GM10248 (cell line): ENCODE measurements at regions not wholly inside any gene's neighbourhood (a gene's known extent, or its start where the extent isn't known, plus 50 kb on each side); places are given as distances from the start of the nearest gene placed in this dataset.

ENCODE experiments used
- CTCF ChIA-PET: fragments of 300-600 bp; sonication (Branson Sonifier 250); formaldehyde crosslinking; extraction: SDS; loops from one replicate; lab custom pipeline; 2021; ENCODE audit warnings: antibody characterized with exemption; lab: Yijun Ruan, JAX
- POLR2A ChIA-PET: fragments of 350-650 bp; sonication (Branson Sonifier 250); formaldehyde crosslinking; extraction: SDS; loops from one replicate; lab custom pipeline; 2020; ENCODE audit warnings: antibody characterized with exemption; lab: Yijun Ruan, JAX
- DNase-seq: peaks from one replicate; pipeline ENCODE4 v3.0.0; 2012; ENCODE audit errors: extremely low spot score
- TF ChIP-seq, protein P1 (sequence below): IDR thresholded peaks from 2 replicates; pipeline ENCODE4 v1.5.1; 2012; ENCODE audit warnings: mild to moderate bottlenecking, low read depth; ENCODE audit errors: extremely low read depth, missing control alignments, control extremely low read depth

DNA sequence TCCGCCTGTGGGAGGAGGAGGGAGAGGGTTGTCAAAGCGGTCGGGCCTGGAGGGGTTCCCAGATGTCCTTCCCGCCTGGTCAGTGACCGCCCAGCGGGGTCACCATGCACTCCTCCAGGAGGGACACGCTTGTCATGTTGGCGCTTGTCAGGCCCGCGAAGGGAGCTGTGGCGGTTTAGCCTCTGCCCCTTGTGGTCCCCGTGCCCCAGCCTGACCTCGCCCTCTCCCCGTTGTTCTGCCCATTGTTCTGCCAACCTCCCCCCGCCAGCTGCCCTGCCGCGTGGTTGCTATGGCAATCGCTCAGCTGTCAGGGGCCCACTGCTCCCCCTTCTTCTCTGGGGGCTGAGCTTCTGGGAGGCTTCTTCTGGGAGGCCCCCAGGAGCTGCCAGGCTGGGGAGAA, 146.4 kb upstream of the CIBAR2 start:
- ChIA-PET CTCF (interaction anchor here (1.1 to 2.5 kb wide), 5 partner anchors 10 to 170 kb away, joined by 3 to 15 read pairs (median 8); no protein-coding TSS in a partner anchor), POLR2A (interaction anchor here (0.6 kb wide), 1 partner anchor 486 kb away, joined by 3 read pairs; no protein-coding TSS in a partner anchor)
- DNase-seq: no peak
- TF ChIP-seq, protein P1, sequence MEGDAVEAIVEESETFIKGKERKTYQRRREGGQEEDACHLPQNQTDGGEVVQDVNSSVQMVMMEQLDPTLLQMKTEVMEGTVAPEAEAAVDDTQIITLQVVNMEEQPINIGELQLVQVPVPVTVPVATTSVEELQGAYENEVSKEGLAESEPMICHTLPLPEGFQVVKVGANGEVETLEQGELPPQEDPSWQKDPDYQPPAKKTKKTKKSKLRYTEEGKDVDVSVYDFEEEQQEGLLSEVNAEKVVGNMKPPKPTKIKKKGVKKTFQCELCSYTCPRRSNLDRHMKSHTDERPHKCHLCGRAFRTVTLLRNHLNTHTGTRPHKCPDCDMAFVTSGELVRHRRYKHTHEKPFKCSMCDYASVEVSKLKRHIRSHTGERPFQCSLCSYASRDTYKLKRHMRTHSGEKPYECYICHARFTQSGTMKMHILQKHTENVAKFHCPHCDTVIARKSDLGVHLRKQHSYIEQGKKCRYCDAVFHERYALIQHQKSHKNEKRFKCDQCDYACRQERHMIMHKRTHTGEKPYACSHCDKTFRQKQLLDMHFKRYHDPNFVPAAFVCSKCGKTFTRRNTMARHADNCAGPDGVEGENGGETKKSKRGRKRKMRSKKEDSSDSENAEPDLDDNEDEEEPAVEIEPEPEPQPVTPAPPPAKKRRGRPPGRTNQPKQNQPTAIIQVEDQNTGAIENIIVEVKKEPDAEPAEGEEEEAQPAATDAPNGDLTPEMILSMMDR: no peak

DNA sequence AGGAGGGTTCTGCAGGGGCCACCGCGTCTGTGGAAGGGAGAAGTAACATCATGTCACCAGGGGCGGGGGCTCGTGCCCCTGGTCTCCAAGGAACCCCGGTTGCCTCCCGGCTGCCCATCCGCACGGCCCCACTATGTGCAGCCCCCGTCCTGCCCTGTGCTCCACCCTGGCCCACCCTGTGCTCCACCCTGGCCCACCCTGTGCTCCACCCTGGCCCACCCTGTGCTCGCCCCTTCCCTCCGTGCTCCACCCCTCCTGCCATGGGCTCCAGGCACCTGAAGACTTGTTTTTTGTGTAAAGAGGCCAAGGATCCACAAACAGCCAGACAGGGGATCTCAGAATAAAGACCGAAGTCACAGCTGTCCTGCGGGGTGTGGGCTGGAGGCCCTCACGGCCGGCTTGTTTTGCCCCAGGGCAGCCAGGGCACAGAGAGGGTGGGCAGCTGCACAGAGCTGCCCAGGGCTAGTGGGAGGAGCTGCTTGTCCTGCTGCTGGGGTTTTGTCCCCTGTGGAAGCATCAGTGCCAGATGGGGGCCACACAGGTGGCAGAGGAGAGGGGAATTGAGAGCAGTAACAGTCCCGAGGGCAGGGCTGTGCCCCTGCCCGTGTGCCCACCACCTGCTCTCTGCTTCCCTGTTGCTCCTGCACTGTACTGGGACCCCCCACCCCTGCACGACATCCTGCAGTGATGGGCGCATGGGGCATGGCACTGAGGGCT, 147.0 kb upstream of the CIBAR2 start:
- TF ChIP-seq, protein P1: no peak
- POLR2A ChIA-PET: no interaction called here
- CTCF ChIA-PET: interaction anchor here (1.8 to 2.5 kb wide), 3 partner anchors 10 to 145 kb away, joined by 8 to 15 read pairs (median 9); no protein-coding TSS in a partner anchor
- DNase-seq: no peak

DNA sequence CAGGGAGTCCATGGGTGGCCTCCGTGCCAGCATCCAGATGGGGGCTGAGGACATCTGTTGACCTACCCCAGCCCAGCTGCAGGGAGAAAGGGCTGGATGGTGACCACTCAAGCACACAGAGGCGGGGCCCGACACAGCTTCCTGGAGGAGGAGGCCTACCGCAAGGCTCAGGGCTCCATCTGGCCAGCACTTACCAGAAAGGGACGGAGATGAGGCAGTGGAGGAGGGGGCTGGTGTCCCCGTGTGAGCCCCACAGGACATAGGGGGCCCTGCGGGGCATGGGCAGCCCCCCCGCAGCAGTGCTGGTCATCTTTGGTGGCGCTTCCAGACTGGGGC, 147.5 kb upstream of the CIBAR2 start:
- TF ChIP-seq, protein P1: no peak
- no peak for DNase-seq
- ChIA-PET CTCF (interaction anchor here (2.5 kb wide), 1 partner anchor 11 kb away, joined by 8 read pairs; no protein-coding TSS in a partner anchor), POLR2A (no interaction called here)

DNA sequence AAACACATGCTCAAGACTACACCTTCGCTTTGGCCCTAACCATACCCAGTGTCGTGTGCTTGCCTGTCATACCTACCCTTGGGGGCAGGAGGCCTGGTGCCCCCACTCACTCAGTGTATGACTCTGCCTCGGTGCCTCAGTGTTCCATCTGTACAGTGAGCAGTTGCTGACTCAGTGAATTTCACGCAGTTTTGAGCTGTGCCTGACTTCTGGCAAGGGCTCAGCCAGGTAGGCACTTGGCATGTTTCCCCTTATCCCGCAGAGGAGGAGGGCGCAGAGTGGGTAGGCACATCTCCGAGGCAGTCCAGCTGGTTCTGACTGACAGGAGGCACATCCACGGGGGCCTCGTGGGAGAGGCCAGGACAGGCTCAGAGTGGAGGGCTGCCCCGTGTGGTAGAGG, 148.9 kb upstream of the CIBAR2 start:
- ChIA-PET POLR2A (no interaction called here), CTCF (interaction anchor here (1.3 to 8.6 kb wide), 2 partner anchors 8 to 13 kb away, joined by 4 to 74 read pairs; no protein-coding TSS in a partner anchor)
- TF ChIP-seq, protein P1: no peak
- DNase-seq: no peak

DNA sequence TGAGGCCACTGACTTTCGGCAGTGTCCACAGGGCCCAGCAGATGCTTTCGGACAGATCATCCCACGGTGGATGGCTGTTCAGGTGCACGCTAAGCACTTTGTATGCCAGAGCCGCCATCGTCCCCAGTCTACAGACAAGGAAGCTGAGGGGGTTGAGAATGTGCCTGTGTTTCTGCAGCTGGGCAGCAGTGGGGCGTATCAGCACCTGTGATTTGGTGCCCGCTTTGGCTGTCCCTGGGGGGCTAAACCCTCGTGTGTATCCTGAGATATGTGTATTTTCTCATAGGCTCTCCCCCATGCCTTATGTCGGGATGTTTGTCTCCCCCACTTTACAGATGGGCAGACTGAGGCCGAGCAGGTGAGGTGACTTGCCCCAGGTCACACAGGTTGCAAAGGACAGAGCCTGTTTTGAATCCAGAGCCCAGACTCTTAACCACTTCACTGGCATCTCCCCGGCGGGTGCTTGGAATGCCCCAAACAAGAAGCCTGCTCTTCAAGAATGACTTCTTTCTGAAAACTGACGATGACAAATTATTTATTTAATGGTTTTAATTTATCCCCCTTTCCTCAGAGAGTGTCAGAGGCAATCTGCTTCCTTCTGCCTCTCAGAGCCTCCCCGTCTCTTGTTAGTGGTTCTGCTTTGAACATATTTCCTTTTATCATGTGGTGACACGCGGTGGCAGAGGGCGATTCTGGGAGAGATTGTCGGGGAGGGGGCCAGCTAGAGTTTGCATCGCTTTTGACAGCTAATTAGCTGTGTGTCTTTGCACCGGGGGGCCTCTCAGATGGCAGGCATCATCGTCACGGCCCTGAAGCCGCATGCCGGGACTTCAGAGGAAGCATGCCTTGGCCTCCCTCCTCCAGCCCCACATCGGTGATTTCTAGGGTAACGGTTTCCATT, 149.6 kb upstream of the CIBAR2 start:
- ChIA-PET CTCF (interaction anchor here (1.1 to 8.6 kb wide), 4 partner anchors 9 to 19 kb away, joined by 3 to 74 read pairs (median 4); no protein-coding TSS in a partner anchor), POLR2A (no interaction called here)
- TF ChIP-seq, protein P1: no peak
- DNase-seq: no peak
